ENCODE measurements at regions not wholly inside any gene's neighbourhood (a gene's known extent, or its start where the extent isn't known, plus 50 kb on each side); places are given as distances from the start of the nearest gene placed in this dataset.

- H3K4me3 Mint-ChIP-seq (ENCODE audit: unreplicated experiment) = no peak overlapping the region
- H3K27me3 Mint-ChIP-seq (ENCODE audit: unreplicated experiment) = peaks cover 2% of the 10 kb centered on the region
- no peaks in the 10 kb centered on the region for H3K4me1 Mint-ChIP-seq (ENCODE audit: unreplicated experiment)
- no peak overlapping the region for H3K27ac Mint-ChIP-seq (ENCODE audit: unreplicated experiment)
- H3K36me3 Mint-ChIP-seq (ENCODE audit: low read depth, unreplicated experiment) = no peaks in the 10 kb centered on the region
- DNase-seq (ENCODE audit: low spot score) = no peak
- H3K9me3 Mint-ChIP-seq (ENCODE audit: unreplicated experiment) = no peaks in the 10 kb centered on the region
- no peak for TF ChIP-seq CTCF (IDR thresholded peaks at IDR 0.05; ENCODE audit: unreplicated experiment)
Observed at GRCh38 chr20:57102160-57102559, 164.3 kb downstream of the BMP7 start.

GRCh38 chr20:57102566-57102965 is 163.9 kb downstream of the BMP7 start:
- Mint-ChIP-seq H3K36me3 (ENCODE audit: low read depth, unreplicated experiment) (no peaks in the 10 kb centered on the region), H3K27me3 (ENCODE audit: unreplicated experiment) (peaks cover 2% of the 10 kb centered on the region), H3K27ac (ENCODE audit: unreplicated experiment) (no peak overlapping the region), H3K4me1 (ENCODE audit: unreplicated experiment) (no peaks in the 10 kb centered on the region), H3K4me3 (ENCODE audit: unreplicated experiment) (no peak overlapping the region), H3K9me3 (ENCODE audit: unreplicated experiment) (no peaks in the 10 kb centered on the region)
- DNase-seq (ENCODE audit: low spot score) = no peak
- no peak for TF ChIP-seq CTCF (IDR thresholded peaks at IDR 0.05; ENCODE audit: unreplicated experiment)

- Mint-ChIP-seq H3K4me1 (ENCODE audit: unreplicated experiment) (no peaks in the 10 kb centered on the region), H3K27ac (ENCODE audit: unreplicated experiment) (no peak overlapping the region), H3K4me3 (ENCODE audit: unreplicated experiment) (no peak overlapping the region), H3K36me3 (ENCODE audit: low read depth, unreplicated experiment) (no peaks in the 10 kb centered on the region), H3K27me3 (ENCODE audit: unreplicated experiment) (peaks cover 2% of the 10 kb centered on the region), H3K9me3 (ENCODE audit: unreplicated experiment) (no peaks in the 10 kb centered on the region)
- no peak for TF ChIP-seq CTCF (IDR thresholded peaks at IDR 0.05; ENCODE audit: unreplicated experiment)
- DNase-seq (ENCODE audit: low spot score) = no peak
Observed at GRCh38 chr20:57103146-57103800, 163.2 kb downstream of the BMP7 start.

GRCh38 chr20:57104113-57104512 is 162.3 kb downstream of the BMP7 start:
- no peaks in the 10 kb centered on the region for H3K9me3 Mint-ChIP-seq (ENCODE audit: unreplicated experiment)
- no peaks in the 10 kb centered on the region for H3K4me1 Mint-ChIP-seq (ENCODE audit: unreplicated experiment)
- H3K27ac Mint-ChIP-seq (ENCODE audit: unreplicated experiment) = no peak overlapping the region
- no peak for TF ChIP-seq CTCF (IDR thresholded peaks at IDR 0.05; ENCODE audit: unreplicated experiment)
- no peaks in the 10 kb centered on the region for H3K36me3 Mint-ChIP-seq (ENCODE audit: low read depth, unreplicated experiment)
- no peak overlapping the region for H3K4me3 Mint-ChIP-seq (ENCODE audit: unreplicated experiment)
- peaks cover 2% of the 10 kb centered on the region for H3K27me3 Mint-ChIP-seq (ENCODE audit: unreplicated experiment)
- DNase-seq (ENCODE audit: low spot score) = no peak

- H3K36me3 Mint-ChIP-seq (ENCODE audit: low read depth, unreplicated experiment) = no peaks in the 10 kb centered on the region
- no peaks in the 10 kb centered on the region for H3K9me3 Mint-ChIP-seq (ENCODE audit: unreplicated experiment)
- no peak overlapping the region for H3K4me3 Mint-ChIP-seq (ENCODE audit: unreplicated experiment)
- H3K27ac Mint-ChIP-seq (ENCODE audit: unreplicated experiment) = no peak overlapping the region
- TF ChIP-seq CTCF (IDR thresholded peaks at IDR 0.05; ENCODE audit: unreplicated experiment) = no peak
- no peaks in the 10 kb centered on the region for H3K4me1 Mint-ChIP-seq (ENCODE audit: unreplicated experiment)
- peaks cover 2% of the 10 kb centered on the region for H3K27me3 Mint-ChIP-seq (ENCODE audit: unreplicated experiment)
- DNase-seq (ENCODE audit: low spot score) = no peak
Observed at GRCh38 chr20:57104651-57105204, 161.7 kb downstream of the BMP7 start.
